ENCODE measurements at regions not wholly inside any gene's neighbourhood (a gene's known extent, or its start where the extent isn't known, plus 50 kb on each side); places are given as distances from the start of the nearest gene placed in this dataset.

- no peak for DNase-seq (ENCODE audit: low read depth)
These were observed 498.3 kb upstream of the EEF2KMT start for GRCh38 chr16:5595849-5596248.

- DNase-seq (ENCODE audit: low read depth): no peak
These were observed 492.8 kb upstream of the EEF2KMT start for GRCh38 chr16:5590416-5590815.

GRCh38 chr16:5589812-5590373, 492.3 kb upstream of the EEF2KMT start:
- no peak for DNase-seq (ENCODE audit: low read depth)

GRCh38 chr16:5584109-5584508, 486.5 kb upstream of the EEF2KMT start:
- DNase-seq (ENCODE audit: low read depth): no peak

- DNase-seq (ENCODE audit: low read depth): no peak
These were observed 484.9 kb upstream of the EEF2KMT start for GRCh38 chr16:5582529-5582928.

GRCh38 chr16:5581908-5582307, 484.3 kb upstream of the EEF2KMT start:
- no peak for DNase-seq (ENCODE audit: low read depth)

- DNase-seq (ENCODE audit: low read depth): no peak
These were observed 483.8 kb upstream of the EEF2KMT start for GRCh38 chr16:5581428-5581827.

GRCh38 chr16:5580772-5581171, 483.2 kb upstream of the EEF2KMT start:
- no peak for DNase-seq (ENCODE audit: low read depth)

- DNase-seq (ENCODE audit: low read depth): no peak
These were observed 482.7 kb upstream of the EEF2KMT start for GRCh38 chr16:5580296-5580695.

- no peak for DNase-seq (ENCODE audit: low read depth)
These were observed 481.4 kb upstream of the EEF2KMT start for GRCh38 chr16:5578980-5579379.

- no peak for DNase-seq (ENCODE audit: low read depth)
These were observed 479.9 kb upstream of the EEF2KMT start for GRCh38 chr16:5577463-5577862.

- no peak for DNase-seq (ENCODE audit: low read depth)
These were observed 478.2 kb upstream of the EEF2KMT start for GRCh38 chr16:5575646-5576245.

GRCh38 chr16:5575121-5575520, 477.5 kb upstream of the EEF2KMT start:
- no peak for DNase-seq (ENCODE audit: low read depth)

- no peak for DNase-seq (ENCODE audit: low read depth)
These were observed 474.5 kb upstream of the EEF2KMT start for GRCh38 chr16:5572056-5572455.

- no peak for DNase-seq (ENCODE audit: low read depth)
These were observed 473.9 kb upstream of the EEF2KMT start for GRCh38 chr16:5571446-5571845.

- no peak for DNase-seq (ENCODE audit: low read depth)
These were observed 464.2 kb upstream of the EEF2KMT start for GRCh38 chr16:5561800-5562199.

- DNase-seq (ENCODE audit: low read depth): no peak
These were observed 462.5 kb upstream of the EEF2KMT start for GRCh38 chr16:5560084-5560483.

- DNase-seq (ENCODE audit: low read depth): no peak
These were observed 460.4 kb upstream of the EEF2KMT start for GRCh38 chr16:5557966-5558365.

GRCh38 chr16:5557448-5557847, 459.9 kb upstream of the EEF2KMT start:
- DNase-seq (ENCODE audit: low read depth): no peak

GRCh38 chr16:5556158-5556810, 458.7 kb upstream of the EEF2KMT start:
- DNase-seq (ENCODE audit: low read depth): no peak

GRCh38 chr16:5551909-5552308, 454.3 kb upstream of the EEF2KMT start:
- no peak for DNase-seq (ENCODE audit: low read depth)

GRCh38 chr16:5549802-5550201, 452.2 kb upstream of the EEF2KMT start:
- no peak for DNase-seq (ENCODE audit: low read depth)

- DNase-seq (ENCODE audit: low read depth): no peak
These were observed 443.8 kb upstream of the EEF2KMT start for GRCh38 chr16:5541356-5541755.

GRCh38 chr16:5537347-5537746, 439.8 kb upstream of the EEF2KMT start:
- no peak for DNase-seq (ENCODE audit: low read depth)

All from activated T-helper 9 cell treated with anti-CD3 and anti-CD28 coated beads, Interleukin-2, amount 50 U/mL, for 16 hours (primary cell).